Upper lobe of right lung (tissue), 1 donor: ENCODE measurements at regions not wholly inside any gene's neighbourhood (a gene's known extent, or its start where the extent isn't known, plus 50 kb on each side); places are given as distances from the start of the nearest gene placed in this dataset.

Experiments
- ATAC-seq: fragments of 200-7000 bp; cut with Tn5 transposase; one replicate; pipeline ENCODE4 v1.9.1; 2020; ENCODE audit warnings: mild to moderate bottlenecking, moderate library complexity
- DNase-seq: peaks from one replicate; pipeline ENCODE4 v3.0.0-alpha.2; 2020
- H3K27ac ChIP-seq: fragments of 200-600 bp; one replicate; pipeline ENCODE4 v1.8.0; 2022
- H3K27me3 ChIP-seq: fragments of 200-600 bp; one replicate; pipeline ENCODE4 v1.8.0; 2022; ENCODE audit warnings: mild to moderate bottlenecking
- H3K36me3 ChIP-seq: fragments of 200-600 bp; one replicate; pipeline ENCODE4 v1.8.0; 2022
- H3K4me1 ChIP-seq: fragments of 200-600 bp; one replicate; pipeline ENCODE4 v1.8.0; 2022
- H3K4me3 ChIP-seq: fragments of 200-600 bp; one replicate; pipeline ENCODE4 v1.8.0; 2022; ENCODE audit warnings: mild to moderate bottlenecking
- H3K9me3 ChIP-seq: fragments of 200-600 bp; one replicate; pipeline ENCODE4 v1.8.0; 2022
- CTCF ChIP-seq: fragments of 200-600 bp; IDR thresholded peaks from one replicate; pipeline ENCODE4 v1.8.0; 2022; ENCODE audit warnings: antibody characterized with exemption
- intact Hi-C: fragments of 100-400 bp; cut with DNase I; formaldehyde crosslinking; loops from one replicate; pipeline ENCODE4 v1.11.0; 2022
- donor health status: DM: no; HTN: yes; CAD: no; lungs with severe emphysema.

GRCh38 chr3:3708769-3709115 lies 90.5 kb upstream of the LRRN1 start:
- Histone ChIP-seq H3K27ac (no peak overlapping the region), H3K9me3 (no peaks in the 10 kb centered on the region), H3K4me3 (no peak overlapping the region), H3K4me1 (no peaks in the 10 kb centered on the region), H3K36me3 (no peaks in the 10 kb centered on the region), H3K27me3 (no peaks in the 10 kb centered on the region)
- no peak for DNase-seq
- intact Hi-C loops, result no loop called here
- no peak for TF ChIP-seq CTCF
- no peak for ATAC-seq

GRCh38 chr3:3707858-3708768 lies 91.1 kb upstream of the LRRN1 start:
- no peak for ATAC-seq
- Histone ChIP-seq H3K27me3 (no peaks in the 10 kb centered on the region), H3K9me3 (no peaks in the 10 kb centered on the region), H3K27ac (no peak overlapping the region), H3K4me1 (no peaks in the 10 kb centered on the region), H3K36me3 (no peaks in the 10 kb centered on the region), H3K4me3 (no peak overlapping the region)
- no peak for TF ChIP-seq CTCF
- DNase-seq, result no peak
- intact Hi-C loops, result no loop called here

GRCh38 chr3:3705090-3705775 lies 94.0 kb upstream of the LRRN1 start:
- no peak overlapping the region for H3K4me3 ChIP-seq
- DNase-seq (no peak), ATAC-seq (no peak)
- H3K4me1 ChIP-seq, result no peaks in the 10 kb centered on the region
- intact Hi-C loops, result no loop called here
- no peak overlapping the region for H3K27ac ChIP-seq
- no peaks in the 10 kb centered on the region for H3K9me3 ChIP-seq
- TF ChIP-seq CTCF, result no peak
- no peaks in the 10 kb centered on the region for H3K36me3 ChIP-seq
- no peaks in the 10 kb centered on the region for H3K27me3 ChIP-seq

- H3K27ac ChIP-seq, result no peak overlapping the region
- no peaks in the 10 kb centered on the region for H3K9me3 ChIP-seq
- intact Hi-C loops, result no loop called here
- H3K27me3 ChIP-seq, result no peaks in the 10 kb centered on the region
- TF ChIP-seq CTCF, result no peak
- H3K4me3 ChIP-seq, result no peak overlapping the region
- no peaks in the 10 kb centered on the region for H3K36me3 ChIP-seq
- ATAC-seq (no peak), DNase-seq (no peak)
- no peaks in the 10 kb centered on the region for H3K4me1 ChIP-seq
Measured at GRCh38 chr3:3701949-3702348, 97.3 kb upstream of the LRRN1 start.

GRCh38 chr3:3699816-3700633 lies 99.2 kb upstream of the LRRN1 start:
- ATAC-seq (no peak), DNase-seq (no peak)
- Histone ChIP-seq H3K4me1 (no peaks in the 10 kb centered on the region), H3K27me3 (no peaks in the 10 kb centered on the region), H3K4me3 (no peak overlapping the region), H3K9me3 (no peaks in the 10 kb centered on the region), H3K27ac (no peak overlapping the region), H3K36me3 (no peaks in the 10 kb centered on the region)
- intact Hi-C loops, result no loop called here
- no peak for TF ChIP-seq CTCF
